ENCODE measurements at regions not wholly inside any gene's neighbourhood (a gene's known extent, or its start where the extent isn't known, plus 50 kb on each side); places are given as distances from the start of the nearest gene placed in this dataset.
A peak's percentile ranks its signal among the peaks of the same experiment; 100 is the strongest.
"Not testable (repeated sequence)": the region's sequence is repeated elsewhere in the genome, so short reads cannot be mapped to it uniquely, and the experiment has no call there.

DNA sequence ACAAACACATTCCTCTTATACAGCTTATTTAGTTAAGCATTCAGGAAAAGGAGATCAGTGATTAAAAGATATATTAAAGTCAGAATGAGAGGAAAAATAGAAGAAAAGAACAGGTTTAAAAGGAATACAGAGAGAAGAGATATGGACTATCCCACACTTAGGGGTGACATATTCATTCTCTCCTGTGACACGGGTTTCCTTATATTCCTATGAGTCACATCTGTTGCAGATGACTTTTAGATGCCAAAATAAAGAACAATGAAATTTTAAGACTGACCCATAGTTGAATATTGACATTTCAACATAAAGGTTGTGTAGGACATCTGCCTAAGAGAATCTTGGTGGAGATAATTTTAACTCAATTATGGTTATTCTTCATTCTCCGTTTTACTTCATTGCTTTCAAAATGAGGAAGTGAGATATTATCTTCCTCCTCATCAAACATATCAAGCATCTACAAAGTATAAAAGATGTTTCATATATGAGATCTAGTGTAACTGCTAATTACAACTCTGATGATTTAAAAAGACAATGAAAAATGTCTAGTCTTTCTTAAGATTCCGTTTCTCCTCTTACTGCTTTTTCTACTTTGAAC, 1336.7 kb upstream of the CITED2 start:
- TF ChIP-seq, protein P1, sequence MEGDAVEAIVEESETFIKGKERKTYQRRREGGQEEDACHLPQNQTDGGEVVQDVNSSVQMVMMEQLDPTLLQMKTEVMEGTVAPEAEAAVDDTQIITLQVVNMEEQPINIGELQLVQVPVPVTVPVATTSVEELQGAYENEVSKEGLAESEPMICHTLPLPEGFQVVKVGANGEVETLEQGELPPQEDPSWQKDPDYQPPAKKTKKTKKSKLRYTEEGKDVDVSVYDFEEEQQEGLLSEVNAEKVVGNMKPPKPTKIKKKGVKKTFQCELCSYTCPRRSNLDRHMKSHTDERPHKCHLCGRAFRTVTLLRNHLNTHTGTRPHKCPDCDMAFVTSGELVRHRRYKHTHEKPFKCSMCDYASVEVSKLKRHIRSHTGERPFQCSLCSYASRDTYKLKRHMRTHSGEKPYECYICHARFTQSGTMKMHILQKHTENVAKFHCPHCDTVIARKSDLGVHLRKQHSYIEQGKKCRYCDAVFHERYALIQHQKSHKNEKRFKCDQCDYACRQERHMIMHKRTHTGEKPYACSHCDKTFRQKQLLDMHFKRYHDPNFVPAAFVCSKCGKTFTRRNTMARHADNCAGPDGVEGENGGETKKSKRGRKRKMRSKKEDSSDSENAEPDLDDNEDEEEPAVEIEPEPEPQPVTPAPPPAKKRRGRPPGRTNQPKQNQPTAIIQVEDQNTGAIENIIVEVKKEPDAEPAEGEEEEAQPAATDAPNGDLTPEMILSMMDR (IDR thresholded peaks at IDR 0.05; ENCODE audit: insufficient read depth, low read length, poor library complexity, severe bottlenecking), result no peak
- TF ChIP-seq EZH2phosphoT487 (conservative IDR thresholded peaks at IDR 0.05; ENCODE audit: low read length), result no peak
- H3K9me2 ChIP-seq (replicated peaks; ENCODE audit: insufficient read depth, low read length), result no peaks in the 10 kb centered on the region
- H4K20me1 ChIP-seq (ENCODE audit: low read depth, low read length), result no peaks in the 10 kb centered on the region
- peak overlapping the region; percentile 75 for H2AFZ ChIP-seq (ENCODE audit: low read depth, low read length, severe bottlenecking)
- H3K9me3 ChIP-seq (ENCODE audit: insufficient read depth, low read length), result 0 out of 2 replicates have a peak, but pooled peaks cover 4% of the 10 kb centered on the region
- H3K4me3 ChIP-seq (ENCODE audit: insufficient read depth, low read length, poor library complexity, severe bottlenecking), result peak overlapping the region; percentile 44
- peak overlapping the region; percentile 13 for H3K9ac ChIP-seq (ENCODE audit: low read length)
- no peaks in the 10 kb centered on the region for H3K79me2 ChIP-seq (ENCODE audit: insufficient read depth, low read length)
- H3K27ac ChIP-seq (ENCODE audit: low read depth, low read length), result peak overlapping the region; percentile 86
- H3F3A ChIP-seq (ENCODE audit: insufficient read depth), result peaks cover 19% of the 10 kb centered on the region
- no peaks in the 10 kb centered on the region for H3K27me3 ChIP-seq (ENCODE audit: low read length)
- peak overlapping the region; percentile 69 for H3K4me2 ChIP-seq (ENCODE audit: low read depth, low read length, poor library complexity, severe bottlenecking)
- H3K36me3 ChIP-seq (ENCODE audit: low read length), result peaks cover 3% of the 10 kb centered on the region; the same call in 1 of the 2 replicates

DNA sequence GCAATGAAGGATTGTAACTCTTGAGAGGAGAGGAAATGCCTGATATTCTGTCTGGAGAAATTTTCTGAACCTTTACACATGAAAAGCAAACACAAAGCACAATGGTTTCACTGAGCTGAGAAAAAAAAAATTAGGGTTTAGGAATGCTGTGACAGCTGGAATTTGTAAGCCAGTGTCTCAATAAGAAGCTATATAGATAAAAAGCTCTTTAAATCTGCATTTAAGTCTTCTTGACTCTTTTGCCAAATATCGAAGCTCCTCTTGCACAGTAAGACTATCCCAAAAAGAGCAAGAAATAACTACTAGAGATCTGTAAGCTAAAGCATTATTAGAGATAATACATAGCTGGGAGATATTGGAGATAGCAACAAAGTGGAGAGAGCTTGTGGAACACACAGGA, 1334.0 kb upstream of the CITED2 start:
- TF ChIP-seq, protein P1 (IDR thresholded peaks at IDR 0.05; ENCODE audit: insufficient read depth, low read length, poor library complexity, severe bottlenecking), result no peak
- no peak for TF ChIP-seq EZH2phosphoT487 (conservative IDR thresholded peaks at IDR 0.05; ENCODE audit: low read length)
- H3K9me2 ChIP-seq (replicated peaks; ENCODE audit: insufficient read depth, low read length), result no peaks in the 10 kb centered on the region
- H3K79me2 ChIP-seq (ENCODE audit: insufficient read depth, low read length), result no peaks in the 10 kb centered on the region
- no peak overlapping the region for H3K9ac ChIP-seq (ENCODE audit: low read length)
- H3K9me3 ChIP-seq (ENCODE audit: insufficient read depth, low read length), result peaks cover 2% of the 10 kb centered on the region; the same call in 1 of the 2 replicates
- no peaks in the 10 kb centered on the region for H3K27me3 ChIP-seq (ENCODE audit: low read length)
- H3K27ac ChIP-seq (ENCODE audit: low read depth, low read length), result no peak overlapping the region
- no peaks in the 10 kb centered on the region for H3K36me3 ChIP-seq (ENCODE audit: low read length)
- H3F3A ChIP-seq (ENCODE audit: insufficient read depth), result peaks cover 12% of the 10 kb centered on the region
- H4K20me1 ChIP-seq (ENCODE audit: low read depth, low read length), result no peaks in the 10 kb centered on the region
- H2AFZ ChIP-seq (ENCODE audit: low read depth, low read length, severe bottlenecking), result peak overlapping the region; percentile 42
- H3K4me2 ChIP-seq (ENCODE audit: low read depth, low read length, poor library complexity, severe bottlenecking), result no peak overlapping the region
- no peak overlapping the region for H3K4me3 ChIP-seq (ENCODE audit: insufficient read depth, low read length, poor library complexity, severe bottlenecking)

DNA sequence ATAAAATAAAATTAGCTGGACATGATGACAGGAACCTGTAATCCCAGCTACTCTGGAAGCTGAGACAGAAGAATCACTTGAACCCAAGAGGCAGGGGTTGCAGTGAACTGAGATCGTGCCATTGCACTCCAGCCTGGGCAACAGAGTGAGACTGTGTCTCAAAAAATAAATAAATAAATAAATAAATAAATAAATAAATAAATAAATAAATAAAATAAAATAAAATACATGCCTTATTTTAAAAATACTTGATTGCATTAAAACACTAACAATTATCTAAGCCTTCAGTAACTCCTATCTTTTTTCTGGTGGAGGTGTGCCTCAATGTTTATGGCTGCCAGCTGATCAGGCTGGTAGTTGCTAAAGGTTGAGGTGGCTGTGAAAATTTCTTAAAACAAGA, 1329.6 kb upstream of the CITED2 start:
- H3K36me3 ChIP-seq (ENCODE audit: low read length); H3F3A ChIP-seq (ENCODE audit: insufficient read depth); H3K27me3 ChIP-seq (ENCODE audit: low read length); H3K27ac ChIP-seq (ENCODE audit: low read depth, low read length); H3K4me3 ChIP-seq (ENCODE audit: insufficient read depth, low read length, poor library complexity, severe bottlenecking); H2AFZ ChIP-seq (ENCODE audit: low read depth, low read length, severe bottlenecking); H3K9me2 ChIP-seq (replicated peaks; ENCODE audit: insufficient read depth, low read length); H3K9ac ChIP-seq (ENCODE audit: low read length); H3K79me2 ChIP-seq (ENCODE audit: insufficient read depth, low read length); H4K20me1 ChIP-seq (ENCODE audit: low read depth, low read length); H3K9me3 ChIP-seq (ENCODE audit: insufficient read depth, low read length); H3K4me2 ChIP-seq (ENCODE audit: low read depth, low read length, poor library complexity, severe bottlenecking): not testable (repeated sequence)

DNA sequence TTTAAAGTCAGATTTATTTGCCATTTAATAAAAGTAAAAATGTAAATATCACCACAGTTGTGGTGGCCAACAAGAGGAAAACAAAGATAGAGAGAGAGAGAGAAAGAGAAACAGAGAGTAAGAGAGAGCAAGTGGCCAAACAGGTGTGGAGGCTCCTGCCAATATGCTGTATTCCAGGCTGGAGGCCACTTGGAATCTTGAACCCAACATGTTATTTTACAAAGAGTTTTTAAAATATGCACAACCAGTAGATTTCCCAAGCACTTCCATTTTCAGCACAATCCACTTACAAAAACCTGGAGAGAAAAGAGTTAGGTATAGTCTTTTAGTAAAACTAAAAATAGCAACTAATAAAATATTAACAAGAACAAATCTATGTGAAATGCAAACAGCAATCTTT, 1323.1 kb upstream of the CITED2 start:
- Histone ChIP-seq H3K27ac (ENCODE audit: low read depth, low read length) (no peak overlapping the region), H3K4me2 (ENCODE audit: low read depth, low read length, poor library complexity, severe bottlenecking) (no peak overlapping the region), H3K4me3 (ENCODE audit: insufficient read depth, low read length, poor library complexity, severe bottlenecking) (no peak overlapping the region), H4K20me1 (ENCODE audit: low read depth, low read length) (no peaks in the 10 kb centered on the region), H3K27me3 (ENCODE audit: low read length) (no peaks in the 10 kb centered on the region), H3K9me2 (replicated peaks; ENCODE audit: insufficient read depth, low read length) (no peaks in the 10 kb centered on the region), H3F3A (ENCODE audit: insufficient read depth) (no peaks in the 10 kb centered on the region), H3K36me3 (ENCODE audit: low read length) (no peaks in the 10 kb centered on the region), H3K9me3 (ENCODE audit: insufficient read depth, low read length) (no peaks in the 10 kb centered on the region), H3K79me2 (ENCODE audit: insufficient read depth, low read length) (no peaks in the 10 kb centered on the region), H2AFZ (ENCODE audit: low read depth, low read length, severe bottlenecking) (no peak overlapping the region), H3K9ac (ENCODE audit: low read length) (no peak overlapping the region)
- TF ChIP-seq EZH2phosphoT487 (conservative IDR thresholded peaks at IDR 0.05; ENCODE audit: low read length), result no peak
- TF ChIP-seq, protein P1 (IDR thresholded peaks at IDR 0.05; ENCODE audit: insufficient read depth, low read length, poor library complexity, severe bottlenecking), result no peak
